Astrocyte (in vitro differentiated cells and primary cell): ENCODE measurements at regions not wholly inside any gene's neighbourhood (a gene's known extent, or its start where the extent isn't known, plus 50 kb on each side); places are given as distances from the start of the nearest gene placed in this dataset.

ENCODE experiments used
- DNase-seq: peaks from one replicate; pipeline ENCODE4 v3.0.0-alpha.2; 2010; ENCODE audit warnings: low read depth
- FAIRE-seq: peaks from 2 replicates; lab custom pipeline; 2011; peaks lifted over from hg19 to GRCh38; lab: Jason Lieb, UNC
- H2AFZ ChIP-seq: 2 replicates; pipeline ENCODE4 v1.6.0; 2012; ENCODE audit warnings: low read depth, low read length, inconsistent platforms
- H3K27ac ChIP-seq: 2 replicates; pipeline ENCODE4 v1.5.1; 2011; ENCODE audit warnings: low read depth, low read length, inconsistent platforms
- H3K27me3 ChIP-seq: 2 replicates; pipeline ENCODE4 v1.6.0; 2011; ENCODE audit warnings: low read length, inconsistent platforms; ENCODE audit not compliant: insufficient read depth
- H3K36me3 ChIP-seq: 2 replicates; pipeline ENCODE4 v1.5.1; 2011; ENCODE audit warnings: low read length, inconsistent platforms; ENCODE audit not compliant: insufficient read depth
- H3K4me1 ChIP-seq: 2 replicates; pipeline ENCODE4 v1.5.1; 2011; ENCODE audit warnings: low read length, inconsistent platforms; ENCODE audit not compliant: insufficient read depth
- H3K4me2 ChIP-seq: 2 replicates; pipeline ENCODE4 v1.6.0; 2012; ENCODE audit warnings: low read length, inconsistent platforms
- H3K4me3 ChIP-seq: 2 replicates; pipeline ENCODE4 v1.5.1; 2011; ENCODE audit warnings: low read depth, mild to moderate bottlenecking, low read length, inconsistent platforms; ENCODE audit not compliant: insufficient read depth
- H3K79me2 ChIP-seq: 2 replicates; pipeline ENCODE4 v1.6.0; 2012; ENCODE audit warnings: mild to moderate bottlenecking, low read length, inconsistent platforms; ENCODE audit not compliant: insufficient read depth
- H3K9ac ChIP-seq: 2 replicates; pipeline ENCODE4 v1.6.0; 2012; ENCODE audit warnings: mild to moderate bottlenecking, low read length, inconsistent platforms
- H3K9me3 ChIP-seq: 2 replicates; pipeline ENCODE4 v1.5.1; 2012; ENCODE audit warnings: low read depth, mild to moderate bottlenecking, low read length, inconsistent platforms; ENCODE audit not compliant: insufficient read depth
- H4K20me1 ChIP-seq: 2 replicates; pipeline ENCODE4 v1.6.0; 2012; ENCODE audit warnings: low read length, inconsistent platforms; ENCODE audit not compliant: insufficient read depth
- H3K27ac Mint-ChIP-seq: one replicate; pipeline ENCODE4 v1.8.0; 2021; ENCODE audit warnings: mild to moderate bottlenecking, mixed read lengths; ENCODE audit not compliant: unreplicated experiment
- H3K27me3 Mint-ChIP-seq: one replicate; pipeline ENCODE4 v1.8.0; 2021; ENCODE audit warnings: low read depth, mixed read lengths; ENCODE audit not compliant: unreplicated experiment
- H3K36me3 Mint-ChIP-seq: one replicate; pipeline ENCODE4 v1.8.0; 2021; ENCODE audit warnings: low read depth, mixed read lengths; ENCODE audit not compliant: unreplicated experiment
- H3K4me1 Mint-ChIP-seq: one replicate; pipeline ENCODE4 v1.8.0; 2021; ENCODE audit warnings: low read depth, mixed read lengths; ENCODE audit not compliant: unreplicated experiment
- H3K4me3 Mint-ChIP-seq: one replicate; pipeline ENCODE4 v1.8.0; 2021; ENCODE audit warnings: mild to moderate bottlenecking, moderate library complexity, mixed read lengths; ENCODE audit not compliant: unreplicated experiment
- H3K9me3 Mint-ChIP-seq: one replicate; pipeline ENCODE4 v1.8.0; 2021; ENCODE audit warnings: mild to moderate bottlenecking, mixed read lengths; ENCODE audit not compliant: unreplicated experiment
- EZH2 ChIP-seq: IDR thresholded peaks from 2 replicates; pipeline ENCODE4 v1.6.1; 2012; ENCODE audit warnings: mild to moderate bottlenecking, low read length, inconsistent platforms; ENCODE audit not compliant: insufficient read depth
- TF ChIP-seq, protein P1 (sequence below): IDR thresholded peaks from 2 replicates; pipeline ENCODE4 v1.5.1; 2011; ENCODE audit warnings: low read depth, mild to moderate bottlenecking, inconsistent platforms, low read length, moderate library complexity; ENCODE audit not compliant: insufficient read depth

DNA sequence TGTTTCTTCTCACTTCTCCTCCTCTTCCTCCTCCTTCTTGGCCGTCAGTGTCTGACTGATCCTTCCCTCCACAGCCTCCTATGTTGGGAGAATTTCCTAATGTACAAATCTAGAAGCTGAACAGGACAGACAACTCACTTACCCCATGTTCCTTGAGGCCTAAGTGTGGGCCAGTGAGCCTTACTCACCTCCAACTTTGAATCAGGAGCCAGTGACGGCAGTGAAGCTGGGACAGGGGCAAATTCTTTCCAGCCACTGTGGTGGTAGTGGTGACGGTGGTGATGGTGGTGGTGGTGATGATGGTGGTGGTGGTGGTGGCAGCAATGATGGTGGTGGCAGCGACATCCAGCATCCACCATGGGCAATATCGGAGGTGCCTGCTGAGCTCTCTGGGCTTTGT is 166.3 kb downstream of the FAM43A start:
- FAIRE-seq = no peak

GRCh38 chr3:194852345-194852744 is 166.7 kb downstream of the FAM43A start:
- H3K9ac ChIP-seq = no peak overlapping the region
- peaks cover 11% of the 10 kb centered on the region for H3K4me1 Mint-ChIP-seq
- H3K36me3 ChIP-seq = no peaks in the 10 kb centered on the region
- H3K27ac ChIP-seq = no peak overlapping the region
- H3K79me2 ChIP-seq = no peaks in the 10 kb centered on the region
- FAIRE-seq (no peak), DNase-seq (no peak)
- no peaks in the 10 kb centered on the region for H3K36me3 Mint-ChIP-seq
- no peaks in the 10 kb centered on the region for H3K4me1 ChIP-seq
- H3K9me3 Mint-ChIP-seq = peaks cover 10% of the 10 kb centered on the region
- no peaks in the 10 kb centered on the region for H3K9me3 ChIP-seq
- no peak overlapping the region for H3K27ac Mint-ChIP-seq
- peaks cover 43% of the 10 kb centered on the region for H3K27me3 Mint-ChIP-seq
- no peak overlapping the region for H3K4me2 ChIP-seq
- H2AFZ ChIP-seq = no peak overlapping the region
- no peaks in the 10 kb centered on the region for H4K20me1 ChIP-seq
- H3K27me3 ChIP-seq = no peaks in the 10 kb centered on the region
- H3K4me3 ChIP-seq = no peak overlapping the region
- H3K4me3 Mint-ChIP-seq = no peak overlapping the region
- TF ChIP-seq, protein P1, sequence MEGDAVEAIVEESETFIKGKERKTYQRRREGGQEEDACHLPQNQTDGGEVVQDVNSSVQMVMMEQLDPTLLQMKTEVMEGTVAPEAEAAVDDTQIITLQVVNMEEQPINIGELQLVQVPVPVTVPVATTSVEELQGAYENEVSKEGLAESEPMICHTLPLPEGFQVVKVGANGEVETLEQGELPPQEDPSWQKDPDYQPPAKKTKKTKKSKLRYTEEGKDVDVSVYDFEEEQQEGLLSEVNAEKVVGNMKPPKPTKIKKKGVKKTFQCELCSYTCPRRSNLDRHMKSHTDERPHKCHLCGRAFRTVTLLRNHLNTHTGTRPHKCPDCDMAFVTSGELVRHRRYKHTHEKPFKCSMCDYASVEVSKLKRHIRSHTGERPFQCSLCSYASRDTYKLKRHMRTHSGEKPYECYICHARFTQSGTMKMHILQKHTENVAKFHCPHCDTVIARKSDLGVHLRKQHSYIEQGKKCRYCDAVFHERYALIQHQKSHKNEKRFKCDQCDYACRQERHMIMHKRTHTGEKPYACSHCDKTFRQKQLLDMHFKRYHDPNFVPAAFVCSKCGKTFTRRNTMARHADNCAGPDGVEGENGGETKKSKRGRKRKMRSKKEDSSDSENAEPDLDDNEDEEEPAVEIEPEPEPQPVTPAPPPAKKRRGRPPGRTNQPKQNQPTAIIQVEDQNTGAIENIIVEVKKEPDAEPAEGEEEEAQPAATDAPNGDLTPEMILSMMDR = no peak
- no peak for TF ChIP-seq EZH2

More for the DNA sequence above, 166.3 kb downstream of the FAM43A start:
- Histone ChIP-seq H3K79me2 (no peaks in the 10 kb centered on the region), H2AFZ (no peak overlapping the region), H3K27me3 (no peaks in the 10 kb centered on the region), H3K4me2 (no peak overlapping the region), H3K4me3 (no peak overlapping the region), H3K27ac (no peak overlapping the region), H3K9ac (no peak overlapping the region), H3K9me3 (no peaks in the 10 kb centered on the region), H3K36me3 (no peaks in the 10 kb centered on the region), H3K4me1 (no peaks in the 10 kb centered on the region), H4K20me1 (no peaks in the 10 kb centered on the region)
- H3K4me1 Mint-ChIP-seq = peaks cover 11% of the 10 kb centered on the region
- TF ChIP-seq, protein P1 = no peak
- TF ChIP-seq EZH2 = no peak
- no peaks in the 10 kb centered on the region for H3K36me3 Mint-ChIP-seq
- peaks cover 10% of the 10 kb centered on the region for H3K9me3 Mint-ChIP-seq
- no peak overlapping the region for H3K27ac Mint-ChIP-seq
- H3K27me3 Mint-ChIP-seq = peaks cover 39% of the 10 kb centered on the region
- no peak for DNase-seq
- H3K4me3 Mint-ChIP-seq = no peak overlapping the region

DNA sequence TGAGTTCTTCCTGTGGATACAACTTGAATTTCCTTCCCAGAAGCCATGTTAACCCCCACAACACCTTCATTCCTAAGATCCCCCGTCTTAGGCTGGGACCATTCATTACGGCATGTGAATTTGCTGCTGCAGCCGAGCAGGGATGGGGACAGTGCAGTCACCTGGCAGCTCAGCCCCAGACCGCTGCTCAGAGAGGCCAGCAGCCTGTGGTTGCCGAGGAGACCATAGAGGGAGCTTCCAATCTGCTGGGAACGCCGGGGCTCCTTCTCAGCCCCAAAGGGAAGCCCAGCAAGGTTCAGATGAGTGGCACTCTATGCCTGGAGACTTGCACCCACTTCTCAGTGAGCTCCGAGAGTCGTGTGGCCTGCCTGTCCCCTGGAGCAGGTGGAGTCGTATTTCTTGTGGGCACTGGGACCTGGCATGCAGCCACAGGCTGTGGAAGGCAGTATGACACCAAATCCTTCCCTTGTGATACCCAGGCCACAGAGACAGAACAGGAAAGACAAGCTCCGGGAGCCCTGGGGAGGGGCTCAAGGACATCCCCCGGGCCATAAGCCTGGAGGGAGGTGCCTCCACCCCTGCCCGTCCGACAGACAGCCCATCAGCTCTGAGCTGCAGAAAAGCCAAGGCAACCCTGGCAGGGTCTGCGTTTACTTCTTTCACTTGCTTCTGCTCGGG is 167.3 kb downstream of the FAM43A start:
- Histone ChIP-seq H3K36me3 (no peaks in the 10 kb centered on the region), H3K4me3 (no peak overlapping the region), H3K9me3 (no peaks in the 10 kb centered on the region), H2AFZ (no peak overlapping the region), H3K4me2 (no peak overlapping the region), H3K4me1 (no peaks in the 10 kb centered on the region), H3K79me2 (no peaks in the 10 kb centered on the region), H3K9ac (no peak overlapping the region), H3K27ac (no peak overlapping the region), H4K20me1 (no peaks in the 10 kb centered on the region), H3K27me3 (no peaks in the 10 kb centered on the region)
- Mint-ChIP-seq H3K9me3 (peaks cover 10% of the 10 kb centered on the region), H3K27me3 (peaks cover 40% of the 10 kb centered on the region), H3K27ac (no peak overlapping the region), H3K36me3 (no peaks in the 10 kb centered on the region), H3K4me1 (peaks cover 11% of the 10 kb centered on the region), H3K4me3 (no peak overlapping the region)
- DNase-seq (no peak), FAIRE-seq (no peak)
- TF ChIP-seq EZH2 = no peak
- TF ChIP-seq, protein P1 = no peak
